Loucy (cell line): ENCODE measurements at regions not wholly inside any gene's neighbourhood (a gene's known extent, or its start where the extent isn't known, plus 50 kb on each side); places are given as distances from the start of the nearest gene placed in this dataset.

Experiments used
- H2AFZ ChIP-seq: fragments of 200-600 bp; sonication (generic); 2 replicates; pipeline ENCODE4 v1.6.0; 2016; ENCODE audit warnings: antibody characterized with exemption, mild to moderate bottlenecking, low read length, moderate library complexity
- H3F3A ChIP-seq: fragments of 200-600 bp; 2 replicates; pipeline ENCODE4 v1.6.0; 2016; ENCODE audit warnings: antibody characterized with exemption, low read depth, mild to moderate bottlenecking
- H3K27me3 ChIP-seq: fragments of 200-600 bp; sonication (generic); 2 replicates; pipeline ENCODE4 v1.6.1; 2014; ENCODE audit warnings: low read length, mild to moderate bottlenecking; ENCODE audit not compliant: insufficient read depth, poor library complexity, severe bottlenecking
- H3K36me3 ChIP-seq: fragments of 200-600 bp; sonication (generic); 2 replicates; pipeline ENCODE4 v1.6.1; 2016; ENCODE audit warnings: low read length; ENCODE audit not compliant: insufficient read depth
- H3K4me1 ChIP-seq: fragments of 200-600 bp; sonication (generic); 2 replicates; pipeline ENCODE4 v1.5.1; 2014; ENCODE audit warnings: low read length, mild to moderate bottlenecking; ENCODE audit not compliant: insufficient read depth, poor library complexity, severe bottlenecking
- H3K4me2 ChIP-seq: fragments of 200-600 bp; sonication (generic); 2 replicates; pipeline ENCODE4 v1.6.0; 2014; ENCODE audit warnings: antibody characterized with exemption, low read length, low read depth, mild to moderate bottlenecking; ENCODE audit not compliant: poor library complexity, severe bottlenecking
- H3K4me3 ChIP-seq: fragments of 200-600 bp; sonication (generic); 2 replicates; pipeline ENCODE4 v1.5.1; 2014; ENCODE audit warnings: low read length, mild to moderate bottlenecking, mixed read lengths; ENCODE audit not compliant: poor library complexity, severe bottlenecking
- H3K79me2 ChIP-seq: fragments of 200-600 bp; sonication (generic); 2 replicates; pipeline ENCODE4 v1.6.1; 2014; ENCODE audit warnings: low read length; ENCODE audit not compliant: insufficient read depth
- H3K9ac ChIP-seq: fragments of 200-600 bp; sonication (generic); 2 replicates; pipeline ENCODE4 v1.6.0; 2014; ENCODE audit warnings: mild to moderate bottlenecking, low read depth, low read length, moderate library complexity; ENCODE audit not compliant: poor library complexity, severe bottlenecking
- H3K9me2 ChIP-seq: fragments of 200-600 bp; sonication (generic); replicated peaks from 2 replicates; pipeline ENCODE4 v1.6.1; 2016; ENCODE audit warnings: low read depth, low read length, mixed read lengths
- H3K9me3 ChIP-seq: fragments of 200-600 bp; sonication (generic); 2 replicates; pipeline ENCODE4 v1.6.1; 2014; ENCODE audit warnings: mild to moderate bottlenecking, antibody characterized with exemption, low read length, low read depth; ENCODE audit not compliant: insufficient read depth
- H4K20me1 ChIP-seq: fragments of 200-600 bp; sonication (generic); 2 replicates; pipeline ENCODE4 v1.6.0; 2014; ENCODE audit warnings: antibody characterized with exemption, low read length, mild to moderate bottlenecking; ENCODE audit not compliant: insufficient read depth, poor library complexity, severe bottlenecking
- CTCF ChIP-seq: fragments of 200-600 bp; sonication (generic); conservative IDR thresholded peaks from 2 replicates; pipeline ENCODE4 v1.5.1; 2014; ENCODE audit warnings: mild to moderate bottlenecking, antibody characterized with exemption, low read length
- EZH2phosphoT487 ChIP-seq: fragments of 200-600 bp; IDR thresholded peaks from 2 replicates; pipeline ENCODE4 v1.6.1; 2018; ENCODE audit warnings: antibody characterized with exemption, mild to moderate bottlenecking, moderate library complexity, borderline replicate concordance

- Histone ChIP-seq H3F3A (no peaks in the 10 kb centered on the region), H3K27me3 (no peaks in the 10 kb centered on the region), H3K4me3 (no peak overlapping the region), H3K79me2 (no peaks in the 10 kb centered on the region), H3K9me2 (no peaks in the 10 kb centered on the region), H3K9ac (no peak overlapping the region), H3K4me2 (no peak overlapping the region), H3K9me3 (no peaks in the 10 kb centered on the region), H3K4me1 (no peaks in the 10 kb centered on the region), H3K36me3 (no peaks in the 10 kb centered on the region), H2AFZ (no peak overlapping the region), H4K20me1 (no peaks in the 10 kb centered on the region)
- TF ChIP-seq CTCF: no peak
- TF ChIP-seq EZH2phosphoT487: no peak
Measured at GRCh38 chr1:82722608-82723007, 921.9 kb downstream of the ADGRL2 start.

GRCh38 chr1:82721702-82722101 is 921.0 kb downstream of the ADGRL2 start:
- H3K4me1 ChIP-seq: no peaks in the 10 kb centered on the region

GRCh38 chr1:82718719-82719419 is 918.1 kb downstream of the ADGRL2 start:
- no peak overlapping the region for H3K4me2 ChIP-seq
- no peak overlapping the region for H3K9ac ChIP-seq
- TF ChIP-seq CTCF (no peak), EZH2phosphoT487 (no peak)
- no peaks in the 10 kb centered on the region for H3K9me2 ChIP-seq
- no peaks in the 10 kb centered on the region for H4K20me1 ChIP-seq
- H3K4me1 ChIP-seq: no peaks in the 10 kb centered on the region
- no peaks in the 10 kb centered on the region for H3K9me3 ChIP-seq
- no peaks in the 10 kb centered on the region for H3K27me3 ChIP-seq
- no peaks in the 10 kb centered on the region for H3F3A ChIP-seq
- no peak overlapping the region for H2AFZ ChIP-seq
- no peak overlapping the region for H3K4me3 ChIP-seq
- H3K36me3 ChIP-seq: no peaks in the 10 kb centered on the region
- H3K79me2 ChIP-seq: no peaks in the 10 kb centered on the region

More at GRCh38 chr1:82721702-82722101, 921.0 kb downstream of the ADGRL2 start:
- Histone ChIP-seq H2AFZ (no peak overlapping the region), H3K36me3 (no peaks in the 10 kb centered on the region), H3K4me2 (no peak overlapping the region), H3K9me3 (no peaks in the 10 kb centered on the region), H3K27me3 (no peaks in the 10 kb centered on the region), H4K20me1 (no peaks in the 10 kb centered on the region), H3K4me3 (no peak overlapping the region), H3K9ac (no peak overlapping the region), H3F3A (no peaks in the 10 kb centered on the region), H3K79me2 (no peaks in the 10 kb centered on the region), H3K9me2 (no peaks in the 10 kb centered on the region)
- no peak for TF ChIP-seq CTCF
- TF ChIP-seq EZH2phosphoT487: no peak
